Stimulated activated naive CD8-positive, alpha-beta T cell treated with anti-CD3 and anti-CD28 coated beads, Interleukin-15, Interleukin-2, amounts not matched to agents 100 U/mL and 50 U/mL, for 24 hours (primary cell): ENCODE measurements at regions not wholly inside any gene's neighbourhood (a gene's known extent, or its start where the extent isn't known, plus 50 kb on each side); places are given as distances from the start of the nearest gene placed in this dataset.

Experiments
- ATAC-seq: fragments of 150-1000 bp; cut with Tn5 transposase; one replicate; pipeline ENCODE4 v1.10.0; 2021
- DNase-seq: peaks from one replicate; pipeline ENCODE4 v3.0.0; 2021

- DNase-seq (no peak), ATAC-seq (no peak)
These were observed 84.3 kb downstream of the TNFAIP2 start for GRCh38 chr14:103207388-103208072.

- DNase-seq (no peak), ATAC-seq (no peak)
These were observed 85.8 kb downstream of the TNFAIP2 start for GRCh38 chr14:103209054-103209453.

GRCh38 chr14:103209506-103209905 is 86.2 kb downstream of the TNFAIP2 start:
- DNase-seq (no peak), ATAC-seq (no peak)

GRCh38 chr14:103213331-103213730 is 90.1 kb downstream of the TNFAIP2 start:
- no peak for DNase-seq
- ATAC-seq, result no peak

GRCh38 chr14:103214461-103214958 is 91.2 kb downstream of the TNFAIP2 start:
- ATAC-seq (no peak), DNase-seq (no peak)

GRCh38 chr14:103216399-103216798 is 93.1 kb downstream of the TNFAIP2 start:
- DNase-seq, result no peak
- no peak for ATAC-seq

GRCh38 chr14:103216857-103217256 is 93.6 kb downstream of the TNFAIP2 start:
- DNase-seq (no peak), ATAC-seq (no peak)

- DNase-seq, result no peak
- no peak for ATAC-seq
These were observed 94.3 kb downstream of the TNFAIP2 start for GRCh38 chr14:103217538-103217937.

GRCh38 chr14:103220134-103220981 is 97.1 kb downstream of the TNFAIP2 start:
- ATAC-seq (no peak), DNase-seq (no peak)

- DNase-seq, result no peak
These were observed 97.9 kb downstream of the TNFAIP2 start for GRCh38 chr14:103220982-103221641.

GRCh38 chr14:103221781-103222358 is 98.6 kb downstream of the TNFAIP2 start:
- ATAC-seq, result no peak
- no peak for DNase-seq

More at GRCh38 chr14:103220982-103221641, 97.9 kb downstream of the TNFAIP2 start:
- ATAC-seq, result no peak

GRCh38 chr14:103223818-103224352 is 100.6 kb downstream of the TNFAIP2 start:
- ATAC-seq, result no peak
- no peak for DNase-seq

- ATAC-seq (no peak), DNase-seq (no peak)
These were observed 101.8 kb downstream of the TNFAIP2 start for GRCh38 chr14:103225062-103225461.

- ATAC-seq (no peak), DNase-seq (no peak)
These were observed 102.2 kb downstream of the TNFAIP2 start for GRCh38 chr14:103225476-103225875.

GRCh38 chr14:103227094-103227768 is 104.0 kb downstream of the TNFAIP2 start:
- ATAC-seq (no peak), DNase-seq (no peak)

- DNase-seq, result no peak
- no peak for ATAC-seq
These were observed 105.0 kb downstream of the TNFAIP2 start for GRCh38 chr14:103228076-103228806.

- DNase-seq, result no peak
- ATAC-seq, result no peak
These were observed 105.2 kb upstream of the EIF5 start for GRCh38 chr14:103228866-103229265.

GRCh38 chr14:103230021-103230420 is 104.0 kb upstream of the EIF5 start:
- ATAC-seq (no peak), DNase-seq (no peak)

- DNase-seq, result no peak
- ATAC-seq, result no peak
These were observed 103.2 kb upstream of the EIF5 start for GRCh38 chr14:103230658-103231334.

GRCh38 chr14:103231376-103232019 is 102.5 kb upstream of the EIF5 start:
- no peak for DNase-seq
- no peak for ATAC-seq
